ENCODE measurements at regions not wholly inside any gene's neighbourhood (a gene's known extent, or its start where the extent isn't known, plus 50 kb on each side); places are given as distances from the start of the nearest gene placed in this dataset.

DNA sequence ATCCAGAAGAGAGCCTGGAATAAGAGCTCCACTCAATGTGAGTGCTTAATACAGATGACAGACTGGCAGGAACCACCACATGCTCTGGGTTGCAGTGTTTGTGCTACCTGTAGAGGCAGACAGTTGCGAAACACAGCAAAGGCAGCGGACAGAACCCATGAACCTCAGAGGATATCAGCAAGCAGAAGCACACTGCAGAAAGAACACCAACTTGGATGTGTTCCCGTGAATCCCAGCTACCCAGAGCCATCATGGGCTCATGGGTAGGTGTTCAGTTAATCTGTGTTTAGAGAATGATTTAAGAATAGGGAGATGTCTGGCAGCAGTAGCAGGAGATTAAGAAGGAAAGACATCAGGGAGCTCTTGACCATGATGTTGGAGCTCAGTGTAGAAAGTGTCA, 133.3 kb upstream of the FOXQ1 start:
- Histone ChIP-seq H3K27me3 (peaks cover 0 to 6% of the 10 kb centered on the region in 2 donors), H3K27ac (no peak overlapping the region), H3K4me1 (peaks cover 0 to 4% (median 0%) of the 10 kb centered on the region in 4 donors), H3K9me3 (no peaks in the 10 kb centered on the region), H3K36me3 (no peaks in the 10 kb centered on the region), H3K4me3 (no peak overlapping the region)
- intact Hi-C loops (cut with DNase I; ENCODE audit: low total_unique reads), result no loop called here
- DNase-seq, result no peak
- TF ChIP-seq, protein P1, sequence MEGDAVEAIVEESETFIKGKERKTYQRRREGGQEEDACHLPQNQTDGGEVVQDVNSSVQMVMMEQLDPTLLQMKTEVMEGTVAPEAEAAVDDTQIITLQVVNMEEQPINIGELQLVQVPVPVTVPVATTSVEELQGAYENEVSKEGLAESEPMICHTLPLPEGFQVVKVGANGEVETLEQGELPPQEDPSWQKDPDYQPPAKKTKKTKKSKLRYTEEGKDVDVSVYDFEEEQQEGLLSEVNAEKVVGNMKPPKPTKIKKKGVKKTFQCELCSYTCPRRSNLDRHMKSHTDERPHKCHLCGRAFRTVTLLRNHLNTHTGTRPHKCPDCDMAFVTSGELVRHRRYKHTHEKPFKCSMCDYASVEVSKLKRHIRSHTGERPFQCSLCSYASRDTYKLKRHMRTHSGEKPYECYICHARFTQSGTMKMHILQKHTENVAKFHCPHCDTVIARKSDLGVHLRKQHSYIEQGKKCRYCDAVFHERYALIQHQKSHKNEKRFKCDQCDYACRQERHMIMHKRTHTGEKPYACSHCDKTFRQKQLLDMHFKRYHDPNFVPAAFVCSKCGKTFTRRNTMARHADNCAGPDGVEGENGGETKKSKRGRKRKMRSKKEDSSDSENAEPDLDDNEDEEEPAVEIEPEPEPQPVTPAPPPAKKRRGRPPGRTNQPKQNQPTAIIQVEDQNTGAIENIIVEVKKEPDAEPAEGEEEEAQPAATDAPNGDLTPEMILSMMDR (IDR thresholded peaks at IDR 0.05), result no peak

DNA sequence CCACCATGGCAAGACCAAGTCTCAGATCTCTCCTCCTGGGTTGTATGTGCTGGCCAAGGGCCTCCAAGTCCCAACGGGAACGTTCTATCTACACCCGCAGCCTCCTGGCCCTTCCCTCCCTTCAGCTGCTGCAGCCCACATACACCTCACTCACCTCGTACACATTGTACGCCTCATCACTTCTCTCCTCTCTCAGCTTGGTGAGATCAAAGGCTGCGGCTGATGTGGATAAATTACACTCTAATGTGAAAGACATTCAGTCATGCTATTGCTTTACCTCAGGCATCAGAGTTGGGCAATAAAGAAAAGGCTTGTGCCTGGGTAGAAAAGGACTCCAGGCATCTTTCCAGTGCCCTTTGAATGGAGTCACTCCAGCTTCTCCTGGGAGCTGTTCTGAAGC, 135.3 kb upstream of the FOXQ1 start:
- H3K27ac ChIP-seq, result no peak overlapping the region
- H3K36me3 ChIP-seq, result no peaks in the 10 kb centered on the region
- TF ChIP-seq, protein P1 (IDR thresholded peaks at IDR 0.05), result no peak
- H3K27me3 ChIP-seq, result peaks cover 0 to 6% of the 10 kb centered on the region in 2 donors
- no peaks in the 10 kb centered on the region for H3K4me1 ChIP-seq
- no peaks in the 10 kb centered on the region for H3K9me3 ChIP-seq
- no peak overlapping the region for H3K4me3 ChIP-seq
- DNase-seq, result no peak
- intact Hi-C loops (cut with DNase I; ENCODE audit: low total_unique reads), result no loop called here

DNA sequence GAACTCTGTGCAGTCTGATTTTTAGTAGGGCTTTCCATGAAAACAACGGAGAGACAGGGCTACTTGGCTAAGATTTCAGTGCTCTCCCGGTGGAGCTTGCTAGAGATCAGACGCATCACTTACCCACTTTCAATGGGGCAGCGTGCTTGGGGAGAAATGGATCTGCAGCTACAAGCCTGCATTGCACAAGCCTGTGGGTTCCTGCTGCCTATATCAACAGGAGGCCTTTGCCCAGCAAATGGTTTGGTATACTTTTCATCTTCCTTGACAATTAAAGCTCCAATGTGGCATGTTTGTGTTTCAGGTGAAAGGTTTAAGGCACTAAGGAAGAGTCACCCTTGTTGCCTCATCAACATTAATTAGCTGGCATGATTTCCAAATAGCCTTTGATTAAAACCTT, 136.0 kb upstream of the FOXQ1 start:
- Histone ChIP-seq H3K4me1 (no peaks in the 10 kb centered on the region), H3K9me3 (no peaks in the 10 kb centered on the region), H3K27ac (no peak overlapping the region), H3K27me3 (peaks cover 0 to 6% of the 10 kb centered on the region in 2 donors), H3K4me3 (no peak overlapping the region), H3K36me3 (no peaks in the 10 kb centered on the region)
- TF ChIP-seq, protein P1 (IDR thresholded peaks at IDR 0.05), result no peak
- intact Hi-C loops (cut with DNase I; ENCODE audit: low total_unique reads), result no loop called here
- no peak for DNase-seq

DNA sequence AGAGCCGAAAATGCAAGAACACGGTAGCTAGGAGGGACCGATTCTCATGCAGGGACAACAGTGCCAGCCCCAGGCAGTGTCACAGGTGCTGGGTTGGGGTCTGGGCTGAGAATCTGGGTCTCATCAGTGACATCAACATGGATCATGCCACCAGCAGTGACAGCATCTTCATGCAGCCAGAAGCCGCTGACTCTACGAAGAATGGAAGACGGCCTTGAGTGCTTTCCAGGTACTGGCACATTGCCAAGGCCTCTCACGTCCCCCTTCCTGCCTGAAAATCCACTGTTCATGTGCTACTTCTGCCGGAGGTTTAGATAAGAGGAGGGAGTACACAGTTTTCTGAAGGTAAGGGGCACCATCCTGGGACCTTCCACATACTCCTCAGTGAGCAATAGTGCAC, 141.1 kb upstream of the FOXQ1 start:
- DNase-seq, result no peak
- Histone ChIP-seq H3K4me3 (no peak overlapping the region), H3K27me3 (no peaks in the 10 kb centered on the region), H3K9me3 (no peaks in the 10 kb centered on the region), H3K36me3 (no peaks in the 10 kb centered on the region), H3K4me1 (no peaks in the 10 kb centered on the region), H3K27ac (no peak overlapping the region)
- TF ChIP-seq, protein P1 (IDR thresholded peaks at IDR 0.05), result no peak
- intact Hi-C loops (cut with DNase I; ENCODE audit: low total_unique reads), result no loop called here

DNA sequence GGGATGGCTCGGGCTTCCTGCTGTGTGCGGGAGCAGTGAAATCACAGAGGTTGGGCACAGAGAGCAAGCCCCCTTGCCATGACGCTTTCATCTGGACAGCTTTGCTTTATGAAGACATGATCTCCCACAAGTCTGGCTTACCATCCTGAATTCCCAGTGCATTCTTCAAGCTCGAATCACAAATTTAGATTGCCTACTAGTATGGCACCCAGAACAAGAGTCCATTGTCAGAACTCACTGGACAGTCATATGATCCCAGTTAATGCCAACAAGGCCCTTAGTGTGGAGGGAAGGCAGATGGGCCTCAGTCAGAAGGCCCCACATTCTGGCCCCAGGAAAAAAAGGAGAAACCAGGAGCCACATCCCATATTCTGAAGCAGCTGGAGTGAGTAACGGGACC, 147.3 kb upstream of the FOXQ1 start:
- Histone ChIP-seq H3K4me3 (no peak overlapping the region), H3K36me3 (no peaks in the 10 kb centered on the region), H3K27ac (no peak overlapping the region), H3K9me3 (no peaks in the 10 kb centered on the region), H3K27me3 (no peaks in the 10 kb centered on the region), H3K4me1 (no peaks in the 10 kb centered on the region)
- TF ChIP-seq, protein P1 (IDR thresholded peaks at IDR 0.05), result no peak
- intact Hi-C loops (cut with DNase I; ENCODE audit: low total_unique reads), result no loop called here
- no peak for DNase-seq

DNA sequence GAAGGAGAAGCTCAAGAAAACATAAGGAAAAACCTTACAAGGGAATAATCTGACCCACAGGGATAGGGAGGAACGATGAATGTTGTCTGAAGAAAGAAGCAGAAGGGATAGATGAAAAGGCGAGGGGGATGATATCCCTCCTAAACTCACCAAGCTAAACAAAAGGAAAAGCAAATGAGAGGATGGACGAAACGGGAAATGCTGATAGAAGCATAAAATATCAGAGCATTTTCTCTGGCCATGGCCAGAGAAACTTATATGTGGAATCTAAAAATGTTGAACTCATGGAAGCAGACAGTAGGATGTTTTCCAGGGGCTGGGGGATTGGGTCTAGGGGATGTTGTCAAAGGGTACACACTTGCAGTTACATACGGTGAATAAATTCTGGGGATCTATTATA, 148.4 kb upstream of the FOXQ1 start:
- no peak for DNase-seq
- TF ChIP-seq, protein P1 (IDR thresholded peaks at IDR 0.05), result no peak
- no peaks in the 10 kb centered on the region for H3K27me3 ChIP-seq

More for the DNA sequence above, 148.4 kb upstream of the FOXQ1 start:
- Histone ChIP-seq H3K4me1 (no peaks in the 10 kb centered on the region), H3K27ac (no peak overlapping the region), H3K4me3 (no peak overlapping the region), H3K9me3 (no peaks in the 10 kb centered on the region), H3K36me3 (no peaks in the 10 kb centered on the region)
- intact Hi-C loops (cut with DNase I; ENCODE audit: low total_unique reads), result no loop called here
